PC-9 (cell line): ENCODE measurements at regions not wholly inside any gene's neighbourhood (a gene's known extent, or its start where the extent isn't known, plus 50 kb on each side); places are given as distances from the start of the nearest gene placed in this dataset.

Experiments used
- BruUV-seq: library from RNA; stranded (reverse); fragments of 400-500 nt; replicated peaks from 2 replicates; lab custom pipeline; 2021; lab: Mats Ljungman, UMichigan
- CTCF ChIA-PET: fragments of 300-600 bp; sonication (Branson Sonifier 250); formaldehyde crosslinking; loops from one replicate; lab custom pipeline; 2022; ENCODE audit warnings: antibody characterized with exemption; lab: Charles Lee
- POLR2A ChIA-PET: fragments of 300-600 bp; sonication (Branson Sonifier 250); formaldehyde crosslinking; loops from one replicate; lab custom pipeline; 2022; ENCODE audit warnings: antibody characterized with exemption; ENCODE audit not compliant: unreplicated experiment; lab: Charles Lee
- DNase-seq, 2 experiments: peaks; one replicate each; pipeline versions ENCODE4 v3.0.0 to v3.0.0-alpha.2; 2015 to 2022; ENCODE audit warnings: mixed read lengths in 1 of 2
- H2AFZ ChIP-seq: fragments of 200-600 bp; sonication (generic); 2 replicates; pipeline ENCODE4 v1.8.1; 2017; ENCODE audit warnings: antibody characterized with exemption
- H3F3A ChIP-seq: fragments of 200-600 bp; sonication (generic); 2 replicates; pipeline ENCODE4 v1.8.1; 2017; ENCODE audit warnings: antibody characterized with exemption, mild to moderate bottlenecking, low read depth; ENCODE audit not compliant: insufficient read depth
- H3K27ac ChIP-seq: fragments of 200-600 bp; sonication (generic); 2 replicates; pipeline ENCODE4 v1.6.1; 2016; ENCODE audit warnings: mixed run types
- H3K27me3 ChIP-seq: fragments of 200-600 bp; sonication (generic); 2 replicates; pipeline ENCODE4 v1.6.1; 2016; ENCODE audit warnings: low read depth, mixed run types; ENCODE audit not compliant: insufficient read depth
- H3K36me3 ChIP-seq: fragments of 200-600 bp; sonication (generic); 2 replicates; pipeline ENCODE4 v1.6.1; 2016; ENCODE audit warnings: low read depth, mixed run types
- H3K4me1 ChIP-seq: fragments of 200-600 bp; sonication (generic); replicated peaks from 2 replicates; pipeline ENCODE4 v1.6.1; 2016; ENCODE audit warnings: mixed run types; ENCODE audit not compliant: insufficient read depth
- H3K4me2 ChIP-seq: fragments of 200-600 bp; sonication (generic); 2 replicates; pipeline ENCODE4 v1.6.1; 2017; ENCODE audit warnings: mixed run types
- H3K4me3 ChIP-seq: fragments of 200-600 bp; sonication (generic); 2 replicates; pipeline ENCODE4 v1.6.1; 2016; ENCODE audit warnings: mixed run types
- H3K79me2 ChIP-seq: fragments of 200-600 bp; sonication (generic); 2 replicates; pipeline ENCODE4 v1.6.1; 2017; ENCODE audit warnings: low read depth, mixed run types
- H3K9me2 ChIP-seq: fragments of 200-600 bp; sonication (generic); 2 replicates; pipeline ENCODE4 v1.8.1; 2017; ENCODE audit warnings: mild to moderate bottlenecking; ENCODE audit not compliant: insufficient read depth
- H3K9me3 ChIP-seq: fragments of 200-600 bp; sonication (generic); 2 replicates; pipeline ENCODE4 v1.8.1; 2016; ENCODE audit warnings: low read depth; ENCODE audit not compliant: insufficient read depth
- H4K20me1 ChIP-seq: fragments of 200-600 bp; sonication (generic); 2 replicates; pipeline ENCODE4 v1.8.1; 2017; ENCODE audit not compliant: insufficient read depth
- EZH2 ChIP-seq: fragments of 200-600 bp; sonication (generic); IDR thresholded peaks from 2 replicates; pipeline ENCODE4 v1.8.0; 2017; ENCODE audit warnings: antibody characterized with exemption, low read depth
- intact Hi-C: fragments of 100-400 bp; cut with micrococcal nuclease; formaldehyde crosslinking; loops from one replicate; pipeline ENCODE4 v1.10.0; 2022; ENCODE audit not compliant: unreplicated experiment
- TF ChIP-seq, protein P1 (sequence below): fragments of 200-600 bp; sonication (generic); conservative IDR thresholded peaks from 2 replicates; pipeline ENCODE4 v1.6.1; 2017; ENCODE audit warnings: mixed run types, antibody characterized with exemption, mild to moderate bottlenecking, moderate library complexity

DNA sequence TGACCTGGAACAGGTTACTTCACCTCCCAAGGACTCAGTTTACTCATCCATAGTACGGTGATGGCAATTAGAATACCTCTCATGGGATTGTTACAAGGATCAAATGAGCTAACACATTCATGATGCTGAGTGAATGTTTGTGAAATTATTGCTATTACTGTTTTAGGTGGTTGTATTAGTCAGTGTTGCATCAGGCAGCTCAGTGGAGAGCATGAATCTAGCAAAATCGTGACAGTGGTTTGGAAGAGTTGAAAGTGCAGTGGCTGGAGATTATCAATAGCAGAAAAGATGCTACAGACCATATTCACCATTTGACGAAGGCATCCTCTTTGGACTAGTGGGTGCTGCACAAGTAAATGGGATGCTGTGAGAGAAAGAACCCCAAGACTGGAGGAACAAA is 50.4 kb upstream of the CTNNBL1 start:
- intact Hi-C loops: no loop called here
- CTCF ChIA-PET: interaction anchor here (0.5 kb wide), 1 partner anchor 1206 kb away, joined by 5 read pairs; no protein-coding TSS in a partner anchor
- TF ChIP-seq EZH2: no peak
- TF ChIP-seq, protein P1, sequence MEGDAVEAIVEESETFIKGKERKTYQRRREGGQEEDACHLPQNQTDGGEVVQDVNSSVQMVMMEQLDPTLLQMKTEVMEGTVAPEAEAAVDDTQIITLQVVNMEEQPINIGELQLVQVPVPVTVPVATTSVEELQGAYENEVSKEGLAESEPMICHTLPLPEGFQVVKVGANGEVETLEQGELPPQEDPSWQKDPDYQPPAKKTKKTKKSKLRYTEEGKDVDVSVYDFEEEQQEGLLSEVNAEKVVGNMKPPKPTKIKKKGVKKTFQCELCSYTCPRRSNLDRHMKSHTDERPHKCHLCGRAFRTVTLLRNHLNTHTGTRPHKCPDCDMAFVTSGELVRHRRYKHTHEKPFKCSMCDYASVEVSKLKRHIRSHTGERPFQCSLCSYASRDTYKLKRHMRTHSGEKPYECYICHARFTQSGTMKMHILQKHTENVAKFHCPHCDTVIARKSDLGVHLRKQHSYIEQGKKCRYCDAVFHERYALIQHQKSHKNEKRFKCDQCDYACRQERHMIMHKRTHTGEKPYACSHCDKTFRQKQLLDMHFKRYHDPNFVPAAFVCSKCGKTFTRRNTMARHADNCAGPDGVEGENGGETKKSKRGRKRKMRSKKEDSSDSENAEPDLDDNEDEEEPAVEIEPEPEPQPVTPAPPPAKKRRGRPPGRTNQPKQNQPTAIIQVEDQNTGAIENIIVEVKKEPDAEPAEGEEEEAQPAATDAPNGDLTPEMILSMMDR: no peak

DNA sequence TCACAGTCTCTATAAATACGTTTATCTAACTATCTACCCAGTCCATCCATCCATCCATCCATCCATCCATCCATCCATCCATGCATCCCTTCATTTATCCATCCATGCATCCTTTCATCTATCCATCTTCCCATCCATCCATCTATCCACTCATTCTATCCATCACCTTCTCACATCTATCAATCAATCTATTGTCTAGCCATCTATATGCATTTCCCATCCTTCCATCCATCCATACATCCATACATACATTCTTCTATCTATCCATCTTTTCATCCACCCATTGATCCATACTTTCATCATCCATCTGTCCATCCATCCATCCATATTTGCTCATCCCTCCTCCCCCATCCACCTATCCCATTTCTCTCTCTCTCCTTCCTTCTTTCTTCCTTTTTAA is 51.6 kb upstream of the CTNNBL1 start:
- no peaks in the 10 kb centered on the region for H4K20me1 ChIP-seq
- no peaks in the 10 kb centered on the region for H3K9me2 ChIP-seq
- no peak overlapping the region for H3K27ac ChIP-seq
- no peak for TF ChIP-seq EZH2
- TF ChIP-seq, protein P1: no peak
- intact Hi-C loops: no loop called here
- H3K4me1 ChIP-seq: no peaks in the 10 kb centered on the region
- H2AFZ ChIP-seq: no peak overlapping the region
- no peak overlapping the region for H3K4me3 ChIP-seq
- ChIA-PET POLR2A (no interaction called here), CTCF (no interaction called here)
- no peaks in the 10 kb centered on the region for H3K79me2 ChIP-seq
- no peaks in the 10 kb centered on the region for H3F3A ChIP-seq
- no peaks in the 10 kb centered on the region for H3K9me3 ChIP-seq
- H3K36me3 ChIP-seq: no peaks in the 10 kb centered on the region
- H3K27me3 ChIP-seq: peaks cover 90% of the 10 kb centered on the region
- H3K4me2 ChIP-seq: no peak overlapping the region
- BruUV-seq: no TSS peak
- DNase-seq: no peak

More for the DNA sequence above, 50.4 kb upstream of the CTNNBL1 start:
- H3K4me1 ChIP-seq: no peaks in the 10 kb centered on the region
- no peaks in the 10 kb centered on the region for H3K9me3 ChIP-seq
- H3K4me2 ChIP-seq: no peak overlapping the region
- H3K9me2 ChIP-seq: no peaks in the 10 kb centered on the region
- no TSS peak for BruUV-seq
- H3K36me3 ChIP-seq: no peaks in the 10 kb centered on the region
- no peak overlapping the region for H3K4me3 ChIP-seq
- POLR2A ChIA-PET: no interaction called here
- H3K79me2 ChIP-seq: no peaks in the 10 kb centered on the region
- no peak overlapping the region for H3K27ac ChIP-seq
- no peak overlapping the region for H2AFZ ChIP-seq
- no peak for DNase-seq
- H4K20me1 ChIP-seq: no peaks in the 10 kb centered on the region
- peaks cover 88% of the 10 kb centered on the region for H3K27me3 ChIP-seq
- no peaks in the 10 kb centered on the region for H3F3A ChIP-seq

DNA sequence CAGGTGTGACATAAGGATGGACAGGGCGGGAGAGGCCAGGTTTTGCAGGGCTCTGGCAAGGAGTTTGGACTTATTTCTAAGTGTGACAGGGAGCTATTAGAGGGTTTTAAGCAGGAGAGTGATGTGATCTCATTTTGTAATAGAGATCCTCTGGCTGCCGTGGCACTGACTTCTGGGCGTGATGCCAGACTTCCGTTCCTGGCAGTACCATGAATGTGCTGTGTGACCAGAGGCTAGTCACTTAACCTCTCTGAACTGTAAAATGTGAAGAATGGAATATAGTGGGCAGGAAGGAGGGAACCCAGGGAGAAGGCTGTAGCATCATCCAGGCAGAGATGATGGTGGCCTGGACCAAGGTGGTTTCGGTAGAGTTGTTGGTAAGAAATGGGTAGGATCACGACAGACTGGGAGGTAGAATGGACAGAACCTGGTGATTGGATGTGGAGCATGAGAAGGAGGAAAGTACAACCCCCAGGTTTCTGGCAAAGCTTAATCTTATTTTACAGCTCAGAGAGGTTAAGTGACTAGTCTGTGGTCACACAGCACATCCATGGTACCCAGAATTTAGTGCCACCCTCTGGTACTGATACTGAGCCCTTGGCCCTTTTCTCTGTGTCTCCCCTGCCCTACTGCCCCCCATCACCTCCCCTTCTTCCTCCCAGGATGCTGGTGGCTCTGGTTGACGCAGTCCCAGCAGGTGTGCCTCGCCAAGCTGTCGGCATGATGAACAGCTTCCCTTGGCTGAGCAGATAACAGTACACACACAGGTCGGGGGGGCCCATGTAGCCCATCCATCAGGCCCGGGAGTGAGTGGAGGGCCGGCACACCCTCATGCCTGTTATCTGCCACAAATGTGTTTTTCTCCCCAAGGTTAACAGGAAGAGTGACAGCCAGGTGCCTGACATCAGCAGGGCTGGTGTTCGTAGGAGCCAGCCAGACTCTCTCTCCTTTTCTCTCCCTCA is 52.9 kb upstream of the CTNNBL1 start:
- peaks cover 89% of the 10 kb centered on the region for H3K27me3 ChIP-seq

More for the DNA sequence above, 52.9 kb upstream of the CTNNBL1 start:
- ChIA-PET POLR2A (no interaction called here), CTCF (no interaction called here)
- BruUV-seq: no TSS peak
- Histone ChIP-seq H3K9me2 (no peaks in the 10 kb centered on the region), H3K9me3 (no peaks in the 10 kb centered on the region), H3F3A (no peaks in the 10 kb centered on the region), H3K27ac (no peak overlapping the region), H2AFZ (no peak overlapping the region), H3K4me1 (no peaks in the 10 kb centered on the region), H3K79me2 (no peaks in the 10 kb centered on the region), H3K4me3 (no peak overlapping the region), H3K36me3 (no peaks in the 10 kb centered on the region), H3K4me2 (no peak overlapping the region), H4K20me1 (no peaks in the 10 kb centered on the region)
- TF ChIP-seq, protein P1: no peak
- TF ChIP-seq EZH2: no peak
- DNase-seq: no peak
- intact Hi-C loops: no loop called here
